OCI-LY3 (cell line): ENCODE measurements at regions not wholly inside any gene's neighbourhood (a gene's known extent, or its start where the extent isn't known, plus 50 kb on each side); places are given as distances from the start of the nearest gene placed in this dataset.

ENCODE experiments used
- H2AFZ ChIP-seq: fragments of 200-600, 300-600 bp; shearing (Covaris generic); 2 replicates; pipeline ENCODE4 v1.6.0; 2014; ENCODE audit warnings: antibody characterized with exemption, low read depth, low read length
- H3K27ac ChIP-seq: fragments of 200-600, 300-600 bp; sonication (generic); 2 replicates; pipeline ENCODE4 v1.5.1; 2014; ENCODE audit warnings: mild to moderate bottlenecking, low read length, moderate library complexity, mixed read lengths
- H3K27me3 ChIP-seq: fragments of 200-600, 300-600 bp; sonication (generic); 2 replicates; pipeline ENCODE4 v1.6.1; 2014; ENCODE audit warnings: low read depth, low read length, mixed read lengths
- H3K36me3 ChIP-seq: fragments of 200-600, 300-600 bp; sonication (generic); replicated peaks from 2 replicates; pipeline ENCODE3; 2014; ENCODE audit warnings: low read depth, low read length, mixed read lengths
- H3K4me1 ChIP-seq: fragments of 300-600, 200-600 bp; sonication (generic); 2 replicates; pipeline ENCODE4 v1.6.1; 2014; ENCODE audit warnings: low read length, mixed read lengths
- H3K4me2 ChIP-seq: fragments of 200-600, 300-600 bp; sonication (generic); 2 replicates; pipeline ENCODE4 v1.6.1; 2014; ENCODE audit warnings: low read length, mixed read lengths
- H3K4me3 ChIP-seq: fragments of 300-600, 200-600 bp; sonication (generic); 2 replicates; pipeline ENCODE4 v1.5.1; 2014; ENCODE audit warnings: antibody characterized with exemption, mild to moderate bottlenecking, low read length, moderate library complexity
- H3K79me2 ChIP-seq: fragments of 300-600, 200-600 bp; shearing (Covaris generic); 2 replicates; pipeline ENCODE4 v1.6.1; 2014; ENCODE audit warnings: mild to moderate bottlenecking, low read length, mixed read lengths
- H3K9ac ChIP-seq: fragments of 300-600, 200-600 bp; shearing (Covaris generic); 2 replicates; pipeline ENCODE4 v1.6.0; 2014; ENCODE audit warnings: mild to moderate bottlenecking, low read length, moderate library complexity
- H3K9me3 ChIP-seq: fragments of 200-600, 300-600 bp; shearing (Covaris generic); 2 replicates; pipeline ENCODE4 v1.6.1; 2014; ENCODE audit warnings: low read length, mixed read lengths; ENCODE audit not compliant: insufficient read depth
- H4K20me1 ChIP-seq: fragments of 200-600, 300-600 bp; sonication (generic); 2 replicates; pipeline ENCODE4 v1.6.1; 2016; ENCODE audit warnings: low read length, mixed read lengths; ENCODE audit not compliant: insufficient read depth
- CTCF ChIP-seq: fragments of 200-600, 300-600 bp; sonication (generic); IDR thresholded peaks from 2 replicates; pipeline ENCODE4 v1.5.1; 2014; ENCODE audit warnings: antibody characterized with exemption, low read length, low read depth
- EZH2phosphoT487 ChIP-seq: fragments of 200-600 bp; shearing (Covaris generic); IDR thresholded peaks from 2 replicates; pipeline ENCODE4 v1.6.1; 2018; ENCODE audit warnings: antibody characterized with exemption, mixed run types, low read depth

GRCh38 chr15:29637555-29637954 lies 184.7 kb downstream of the TJP1 start:
- no peak overlapping the region for H3K27ac ChIP-seq
- TF ChIP-seq EZH2phosphoT487 (no peak), CTCF (no peak)
- no peaks in the 10 kb centered on the region for H4K20me1 ChIP-seq
- no peak overlapping the region for H3K4me3 ChIP-seq
- no peaks in the 10 kb centered on the region for H3K79me2 ChIP-seq
- no peak overlapping the region for H2AFZ ChIP-seq
- no peaks in the 10 kb centered on the region for H3K36me3 ChIP-seq
- no peak overlapping the region for H3K4me2 ChIP-seq
- H3K9ac ChIP-seq: no peak overlapping the region
- no peaks in the 10 kb centered on the region for H3K4me1 ChIP-seq
- H3K27me3 ChIP-seq: peaks cover 12% of the 10 kb centered on the region
- no peaks in the 10 kb centered on the region for H3K9me3 ChIP-seq

DNA sequence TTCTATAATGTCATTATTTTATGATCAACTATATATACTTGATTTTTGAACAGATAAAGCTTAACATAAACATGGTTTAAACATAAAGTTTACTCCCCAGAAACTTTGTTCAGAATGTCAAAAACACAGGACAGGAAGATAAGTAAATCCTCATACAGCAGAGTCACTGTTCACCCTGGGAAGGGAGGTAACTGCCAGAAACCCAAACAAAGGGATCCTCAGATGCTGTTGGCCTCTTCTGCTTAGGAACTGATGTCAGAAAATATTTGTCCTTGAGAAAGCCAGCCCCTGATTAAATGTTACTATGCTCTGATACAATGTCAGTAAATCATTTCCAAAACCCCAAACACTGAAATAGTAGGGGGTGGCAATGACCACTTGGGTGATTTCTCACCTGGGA lies 185.3 kb downstream of the TJP1 start:
- Histone ChIP-seq H3K9me3 (no peaks in the 10 kb centered on the region), H3K36me3 (no peaks in the 10 kb centered on the region), H2AFZ (no peak overlapping the region), H4K20me1 (no peaks in the 10 kb centered on the region), H3K27ac (no peak overlapping the region), H3K4me1 (no peaks in the 10 kb centered on the region), H3K4me3 (no peak overlapping the region), H3K79me2 (no peaks in the 10 kb centered on the region), H3K27me3 (peaks cover 15% of the 10 kb centered on the region), H3K4me2 (no peak overlapping the region), H3K9ac (no peak overlapping the region)
- TF ChIP-seq CTCF (no peak), EZH2phosphoT487 (no peak)

GRCh38 chr15:29636140-29636539 lies 186.1 kb downstream of the TJP1 start:
- Histone ChIP-seq H3K36me3 (no peaks in the 10 kb centered on the region), H3K9me3 (no peaks in the 10 kb centered on the region), H3K27me3 (peaks cover 15% of the 10 kb centered on the region), H2AFZ (no peak overlapping the region), H3K4me3 (no peak overlapping the region), H3K4me2 (no peak overlapping the region), H3K27ac (no peak overlapping the region), H3K79me2 (no peaks in the 10 kb centered on the region), H3K9ac (no peak overlapping the region), H3K4me1 (peaks cover 5% of the 10 kb centered on the region), H4K20me1 (no peaks in the 10 kb centered on the region)
- TF ChIP-seq EZH2phosphoT487 (no peak), CTCF (no peak)

- Histone ChIP-seq H3K36me3 (no peaks in the 10 kb centered on the region), H3K4me3 (no peak overlapping the region), H2AFZ (no peak overlapping the region), H3K4me2 (no peak overlapping the region), H3K27me3 (peaks cover 15% of the 10 kb centered on the region), H3K27ac (no peak overlapping the region), H4K20me1 (no peaks in the 10 kb centered on the region), H3K4me1 (peaks cover 10% of the 10 kb centered on the region), H3K79me2 (no peaks in the 10 kb centered on the region), H3K9ac (no peak overlapping the region), H3K9me3 (no peaks in the 10 kb centered on the region)
- TF ChIP-seq CTCF: no peak
- no peak for TF ChIP-seq EZH2phosphoT487
Measured at GRCh38 chr15:29635513-29636098, 186.7 kb downstream of the TJP1 start.
